GM23338 (cell line): ENCODE measurements at regions not wholly inside any gene's neighbourhood (a gene's known extent, or its start where the extent isn't known, plus 50 kb on each side); places are given as distances from the start of the nearest gene placed in this dataset.

Experiments used
- ATAC-seq: fragments of 200-7000 bp; cut with Tn5 transposase; 3 replicates; pipeline ENCODE4 v1.9.1; 2020
- DNase-seq: peaks from one replicate; pipeline ENCODE4 v3.0.0-alpha.2; 2015; ENCODE audit warnings: low spot score
- H2AFZ ChIP-seq: fragments of 200-600 bp; sonication (generic); 2 replicates; pipeline ENCODE4 v1.8.0; 2016; ENCODE audit warnings: antibody characterized with exemption, mild to moderate bottlenecking, moderate library complexity
- H3F3A ChIP-seq: fragments of 200-600 bp; sonication (generic); replicated peaks from 2 replicates; pipeline ENCODE4 v1.8.0; 2017; ENCODE audit warnings: antibody characterized with exemption, mixed run types, low read depth
- H3K27ac ChIP-seq: fragments of 200-600 bp; sonication (generic); 2 replicates; pipeline ENCODE4 v1.6.1; 2016; ENCODE audit warnings: low read depth
- H3K27me3 ChIP-seq: fragments of 200-600 bp; sonication (generic); 2 replicates; pipeline ENCODE4 v1.8.0; 2016; ENCODE audit warnings: mild to moderate bottlenecking, mixed run types, moderate library complexity; ENCODE audit not compliant: insufficient read depth
- H3K36me3 ChIP-seq: fragments of 200-600 bp; sonication (generic); 2 replicates; pipeline ENCODE4 v1.8.0; 2016; ENCODE audit warnings: mild to moderate bottlenecking; ENCODE audit not compliant: insufficient read depth
- H3K4me1 ChIP-seq: fragments of 200-600 bp; sonication (generic); 2 replicates; pipeline ENCODE4 v1.8.0; 2016; ENCODE audit warnings: mild to moderate bottlenecking, moderate library complexity; ENCODE audit not compliant: insufficient read depth
- H3K4me2 ChIP-seq: fragments of 200-600 bp; sonication (generic); 2 replicates; pipeline ENCODE4 v1.7.1; 2017; ENCODE audit warnings: mixed run types
- H3K4me3 ChIP-seq: fragments of 200-600 bp; sonication (generic); 2 replicates; pipeline ENCODE4 v1.6.1; 2016; ENCODE audit warnings: mixed run types
- H3K79me2 ChIP-seq: fragments of 200-600 bp; sonication (generic); replicated peaks from 2 replicates; pipeline ENCODE4 v1.8.0; 2017; ENCODE audit warnings: mild to moderate bottlenecking; ENCODE audit not compliant: insufficient read depth
- H3K9me2 ChIP-seq: fragments of 200-600 bp; sonication (generic); 2 replicates; pipeline ENCODE4 v1.8.0; 2017; ENCODE audit not compliant: insufficient read depth
- H4K20me1 ChIP-seq: fragments of 200-600 bp; sonication (generic); replicated peaks from 2 replicates; pipeline ENCODE4 v1.8.0; 2017; ENCODE audit warnings: mild to moderate bottlenecking; ENCODE audit not compliant: insufficient read depth
- H3K27ac Mint-ChIP-seq: 2 replicates; pipeline ENCODE4 v1.8.0; 2020; ENCODE audit warnings: inconsistent platforms, mild to moderate bottlenecking, moderate library complexity, mixed read lengths
- H3K27me3 Mint-ChIP-seq: 3 replicates; pipeline ENCODE4 v1.8.0; 2022; ENCODE audit warnings: low read depth, mild to moderate bottlenecking, moderate library complexity, mixed read lengths, inconsistent platforms; ENCODE audit not compliant: insufficient read depth, poor library complexity
- H3K36me3 Mint-ChIP-seq: 3 replicates; pipeline ENCODE4 v1.8.0; 2021; ENCODE audit warnings: low read depth, mild to moderate bottlenecking, inconsistent platforms, moderate library complexity, mixed read lengths
- H3K4me1 Mint-ChIP-seq: 3 replicates; pipeline ENCODE4 v1.8.0; 2020; ENCODE audit warnings: mild to moderate bottlenecking, inconsistent platforms, mixed read lengths
- H3K4me3 Mint-ChIP-seq: 3 replicates; pipeline ENCODE4 v1.8.0; 2021; ENCODE audit warnings: moderate library complexity, mild to moderate bottlenecking, inconsistent platforms, mixed read lengths
- H3K9me3 Mint-ChIP-seq: 3 replicates; pipeline ENCODE4 v1.8.0; 2020; ENCODE audit warnings: moderate library complexity, mild to moderate bottlenecking, inconsistent platforms, mixed read lengths
- CREB1 ChIP-seq: fragments of 250-450 bp; sonication (Bioruptor Pico); IDR thresholded peaks from 2 replicates; pipeline ENCODE4 v1.5.0; 2020; ENCODE audit warnings: low read depth, mild to moderate bottlenecking, moderate library complexity
- CTCF ChIP-seq, 2 experiments: fragments of 200-600 bp in 1 of 2; sonication (generic) in 1 of 2; conservative IDR thresholded peaks; 2 replicates each; pipeline versions ENCODE4 v1.5.1 to v1.6.1; 2016 to 2017; ENCODE audit warnings: antibody characterized with exemption in 2 of 2, low read depth in 2 of 2, mild to moderate bottlenecking in 2 of 2, moderate library complexity in 1 of 2
- EZH2 ChIP-seq: fragments of 200-600 bp; sonication (generic); IDR thresholded peaks from one replicate; pipeline ENCODE4 v1.8.0; 2017; ENCODE audit warnings: antibody characterized with exemption, mild to moderate bottlenecking, low read depth; ENCODE audit not compliant: unreplicated experiment
- EZH2phosphoT487 ChIP-seq: fragments of 200-600 bp; sonication (generic); IDR thresholded peaks from one replicate; pipeline ENCODE4 v1.8.1; 2018; ENCODE audit warnings: antibody characterized with exemption; ENCODE audit not compliant: unreplicated experiment
- JUNB ChIP-seq: IDR thresholded peaks from one replicate; pipeline ENCODE4 v1.6.1; 2016; ENCODE audit warnings: antibody characterized with exemption; ENCODE audit not compliant: unreplicated experiment
- NANOG ChIP-seq: IDR thresholded peaks from 2 replicates; pipeline ENCODE4 v1.6.1; 2016; ENCODE audit warnings: antibody characterized with exemption, borderline replicate concordance
- POLR2AphosphoS5 ChIP-seq: IDR thresholded peaks from 2 replicates; pipeline ENCODE4 v1.6.1; 2016; ENCODE audit warnings: antibody characterized with exemption, low read depth
- STAT1 ChIP-seq: IDR thresholded peaks from one replicate; pipeline ENCODE4 v1.6.1; 2016; ENCODE audit warnings: antibody characterized with exemption; ENCODE audit not compliant: unreplicated experiment
- ZNF114 ChIP-seq: fragments of 250-450 bp; sonication (Bioruptor Pico); IDR thresholded peaks from 2 replicates; pipeline ENCODE4 v1.5.0; 2020; ENCODE audit warnings: mild to moderate bottlenecking, moderate library complexity
- ZNF331 ChIP-seq: fragments of 250-450 bp; sonication (Bioruptor Pico); IDR thresholded peaks from 2 replicates; pipeline ENCODE4 v1.5.0; 2020; ENCODE audit warnings: low read depth, mild to moderate bottlenecking, moderate library complexity
- TF ChIP-seq, protein P1 (sequence below): fragments of 250-450 bp; sonication (Bioruptor Pico); IDR thresholded peaks from 2 replicates; pipeline ENCODE4 v1.5.0; 2020; ENCODE audit warnings: mild to moderate bottlenecking, moderate library complexity
- TF ChIP-seq, protein P2 (sequence below): IDR thresholded peaks from 2 replicates; pipeline ENCODE4 v1.6.1; 2016; ENCODE audit warnings: antibody characterized with exemption
- TF ChIP-seq, protein P3 (sequence below): IDR thresholded peaks from one replicate; pipeline ENCODE4 v1.6.1; 2018; ENCODE audit warnings: antibody characterized with exemption; ENCODE audit not compliant: unreplicated experiment

- H3K4me1 Mint-ChIP-seq = peaks cover under 1% of the 10 kb centered on the region; the same call in 2 of the 3 replicates
- Histone ChIP-seq H3K4me1 (no peaks in the 10 kb centered on the region), H3K27me3 (no peaks in the 10 kb centered on the region), H3K4me2 (no peak overlapping the region), H3K36me3 (no peaks in the 10 kb centered on the region), H4K20me1 (no peaks in the 10 kb centered on the region), H2AFZ (no peak overlapping the region), H3F3A (no peaks in the 10 kb centered on the region), H3K27ac (no peak overlapping the region), H3K4me3 (no peak overlapping the region), H3K9me2 (no peaks in the 10 kb centered on the region), H3K79me2 (no peaks in the 10 kb centered on the region)
- H3K27me3 Mint-ChIP-seq = no peaks in the 10 kb centered on the region
- H3K4me3 Mint-ChIP-seq = no peak overlapping the region
- ATAC-seq (no peak), DNase-seq (no peak)
- no peak overlapping the region for H3K27ac Mint-ChIP-seq
- no peaks in the 10 kb centered on the region for H3K9me3 Mint-ChIP-seq
- TF ChIP-seq ZNF114 (CRISPR knock-in tag) (no peak), NANOG (no peak), STAT1 (no peak), CREB1 (no peak), JUNB (no peak), POLR2AphosphoS5 (no peak), EZH2 (no peak), ZNF331 (CRISPR knock-in tag) (no peak), EZH2phosphoT487 (no peak), CTCF (conservative IDR thresholded peaks at IDR 0.05; ENCODE audit: low read depth in 2 of 2) (no peak)
- TF ChIP-seq, protein P1, sequence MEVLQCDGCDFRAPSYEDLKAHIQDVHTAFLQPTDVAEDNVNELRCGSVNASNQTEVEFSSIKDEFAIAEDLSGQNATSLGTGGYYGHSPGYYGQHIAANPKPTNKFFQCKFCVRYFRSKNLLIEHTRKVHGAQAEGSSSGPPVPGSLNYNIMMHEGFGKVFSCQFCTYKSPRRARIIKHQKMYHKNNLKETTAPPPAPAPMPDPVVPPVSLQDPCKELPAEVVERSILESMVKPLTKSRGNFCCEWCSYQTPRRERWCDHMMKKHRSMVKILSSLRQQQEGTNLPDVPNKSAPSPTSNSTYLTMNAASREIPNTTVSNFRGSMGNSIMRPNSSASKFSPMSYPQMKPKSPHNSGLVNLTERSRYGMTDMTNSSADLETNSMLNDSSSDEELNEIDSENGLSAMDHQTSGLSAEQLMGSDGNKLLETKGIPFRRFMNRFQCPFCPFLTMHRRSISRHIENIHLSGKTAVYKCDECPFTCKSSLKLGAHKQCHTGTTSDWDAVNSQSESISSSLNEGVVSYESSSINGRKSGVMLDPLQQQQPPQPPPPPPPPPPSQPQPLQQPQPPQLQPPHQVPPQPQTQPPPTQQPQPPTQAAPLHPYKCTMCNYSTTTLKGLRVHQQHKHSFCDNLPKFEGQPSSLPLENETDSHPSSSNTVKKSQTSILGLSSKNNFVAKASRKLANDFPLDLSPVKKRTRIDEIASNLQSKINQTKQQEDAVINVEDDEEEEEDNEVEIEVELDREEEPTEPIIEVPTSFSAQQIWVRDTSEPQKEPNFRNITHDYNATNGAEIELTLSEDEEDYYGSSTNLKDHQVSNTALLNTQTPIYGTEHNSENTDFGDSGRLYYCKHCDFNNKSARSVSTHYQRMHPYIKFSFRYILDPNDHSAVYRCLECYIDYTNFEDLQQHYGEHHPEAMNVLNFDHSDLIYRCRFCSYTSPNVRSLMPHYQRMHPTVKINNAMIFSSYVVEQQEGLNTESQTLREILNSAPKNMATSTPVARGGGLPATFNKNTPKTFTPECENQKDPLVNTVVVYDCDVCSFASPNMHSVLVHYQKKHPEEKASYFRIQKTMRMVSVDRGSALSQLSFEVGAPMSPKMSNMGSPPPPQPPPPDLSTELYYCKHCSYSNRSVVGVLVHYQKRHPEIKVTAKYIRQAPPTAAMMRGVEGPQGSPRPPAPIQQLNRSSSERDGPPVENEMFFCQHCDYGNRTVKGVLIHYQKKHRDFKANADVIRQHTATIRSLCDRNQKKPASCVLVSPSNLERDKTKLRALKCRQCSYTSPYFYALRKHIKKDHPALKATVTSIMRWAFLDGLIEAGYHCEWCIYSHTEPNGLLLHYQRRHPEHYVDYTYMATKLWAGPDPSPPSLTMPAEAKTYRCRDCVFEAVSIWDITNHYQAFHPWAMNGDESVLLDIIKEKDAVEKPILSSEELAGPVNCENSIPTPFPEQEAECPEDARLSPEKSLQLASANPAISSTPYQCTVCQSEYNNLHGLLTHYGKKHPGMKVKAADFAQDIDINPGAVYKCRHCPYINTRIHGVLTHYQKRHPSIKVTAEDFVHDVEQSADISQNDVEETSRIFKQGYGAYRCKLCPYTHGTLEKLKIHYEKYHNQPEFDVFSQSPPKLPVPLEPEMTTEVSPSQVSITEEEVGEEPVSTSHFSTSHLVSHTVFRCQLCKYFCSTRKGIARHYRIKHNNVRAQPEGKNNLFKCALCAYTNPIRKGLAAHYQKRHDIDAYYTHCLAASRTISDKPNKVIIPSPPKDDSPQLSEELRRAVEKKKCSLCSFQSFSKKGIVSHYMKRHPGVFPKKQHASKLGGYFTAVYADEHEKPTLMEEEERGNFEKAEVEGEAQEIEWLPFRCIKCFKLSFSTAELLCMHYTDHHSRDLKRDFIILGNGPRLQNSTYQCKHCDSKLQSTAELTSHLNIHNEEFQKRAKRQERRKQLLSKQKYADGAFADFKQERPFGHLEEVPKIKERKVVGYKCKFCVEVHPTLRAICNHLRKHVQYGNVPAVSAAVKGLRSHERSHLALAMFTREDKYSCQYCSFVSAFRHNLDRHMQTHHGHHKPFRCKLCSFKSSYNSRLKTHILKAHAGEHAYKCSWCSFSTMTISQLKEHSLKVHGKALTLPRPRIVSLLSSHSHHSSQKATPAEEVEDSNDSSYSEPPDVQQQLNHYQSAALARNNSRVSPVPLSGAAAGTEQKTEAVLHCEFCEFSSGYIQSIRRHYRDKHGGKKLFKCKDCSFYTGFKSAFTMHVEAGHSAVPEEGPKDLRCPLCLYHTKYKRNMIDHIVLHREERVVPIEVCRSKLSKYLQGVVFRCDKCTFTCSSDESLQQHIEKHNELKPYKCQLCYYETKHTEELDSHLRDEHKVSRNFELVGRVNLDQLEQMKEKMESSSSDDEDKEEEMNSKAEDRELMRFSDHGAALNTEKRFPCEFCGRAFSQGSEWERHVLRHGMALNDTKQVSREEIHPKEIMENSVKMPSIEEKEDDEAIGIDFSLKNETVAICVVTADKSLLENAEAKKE = no peak
- TF ChIP-seq, protein P2, sequence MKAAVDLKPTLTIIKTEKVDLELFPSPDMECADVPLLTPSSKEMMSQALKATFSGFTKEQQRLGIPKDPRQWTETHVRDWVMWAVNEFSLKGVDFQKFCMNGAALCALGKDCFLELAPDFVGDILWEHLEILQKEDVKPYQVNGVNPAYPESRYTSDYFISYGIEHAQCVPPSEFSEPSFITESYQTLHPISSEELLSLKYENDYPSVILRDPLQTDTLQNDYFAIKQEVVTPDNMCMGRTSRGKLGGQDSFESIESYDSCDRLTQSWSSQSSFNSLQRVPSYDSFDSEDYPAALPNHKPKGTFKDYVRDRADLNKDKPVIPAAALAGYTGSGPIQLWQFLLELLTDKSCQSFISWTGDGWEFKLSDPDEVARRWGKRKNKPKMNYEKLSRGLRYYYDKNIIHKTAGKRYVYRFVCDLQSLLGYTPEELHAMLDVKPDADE = no peak
- TF ChIP-seq, protein P3, sequence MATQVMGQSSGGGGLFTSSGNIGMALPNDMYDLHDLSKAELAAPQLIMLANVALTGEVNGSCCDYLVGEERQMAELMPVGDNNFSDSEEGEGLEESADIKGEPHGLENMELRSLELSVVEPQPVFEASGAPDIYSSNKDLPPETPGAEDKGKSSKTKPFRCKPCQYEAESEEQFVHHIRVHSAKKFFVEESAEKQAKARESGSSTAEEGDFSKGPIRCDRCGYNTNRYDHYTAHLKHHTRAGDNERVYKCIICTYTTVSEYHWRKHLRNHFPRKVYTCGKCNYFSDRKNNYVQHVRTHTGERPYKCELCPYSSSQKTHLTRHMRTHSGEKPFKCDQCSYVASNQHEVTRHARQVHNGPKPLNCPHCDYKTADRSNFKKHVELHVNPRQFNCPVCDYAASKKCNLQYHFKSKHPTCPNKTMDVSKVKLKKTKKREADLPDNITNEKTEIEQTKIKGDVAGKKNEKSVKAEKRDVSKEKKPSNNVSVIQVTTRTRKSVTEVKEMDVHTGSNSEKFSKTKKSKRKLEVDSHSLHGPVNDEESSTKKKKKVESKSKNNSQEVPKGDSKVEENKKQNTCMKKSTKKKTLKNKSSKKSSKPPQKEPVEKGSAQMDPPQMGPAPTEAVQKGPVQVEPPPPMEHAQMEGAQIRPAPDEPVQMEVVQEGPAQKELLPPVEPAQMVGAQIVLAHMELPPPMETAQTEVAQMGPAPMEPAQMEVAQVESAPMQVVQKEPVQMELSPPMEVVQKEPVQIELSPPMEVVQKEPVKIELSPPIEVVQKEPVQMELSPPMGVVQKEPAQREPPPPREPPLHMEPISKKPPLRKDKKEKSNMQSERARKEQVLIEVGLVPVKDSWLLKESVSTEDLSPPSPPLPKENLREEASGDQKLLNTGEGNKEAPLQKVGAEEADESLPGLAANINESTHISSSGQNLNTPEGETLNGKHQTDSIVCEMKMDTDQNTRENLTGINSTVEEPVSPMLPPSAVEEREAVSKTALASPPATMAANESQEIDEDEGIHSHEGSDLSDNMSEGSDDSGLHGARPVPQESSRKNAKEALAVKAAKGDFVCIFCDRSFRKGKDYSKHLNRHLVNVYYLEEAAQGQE = no peak
- H3K36me3 Mint-ChIP-seq = no peaks in the 10 kb centered on the region
Measured at GRCh38 chr7:54339073-54339472, 203.1 kb upstream of the VSTM2A start.
